ENCODE measurements at regions not wholly inside any gene's neighbourhood (a gene's known extent, or its start where the extent isn't known, plus 50 kb on each side); places are given as distances from the start of the nearest gene placed in this dataset.

DNA sequence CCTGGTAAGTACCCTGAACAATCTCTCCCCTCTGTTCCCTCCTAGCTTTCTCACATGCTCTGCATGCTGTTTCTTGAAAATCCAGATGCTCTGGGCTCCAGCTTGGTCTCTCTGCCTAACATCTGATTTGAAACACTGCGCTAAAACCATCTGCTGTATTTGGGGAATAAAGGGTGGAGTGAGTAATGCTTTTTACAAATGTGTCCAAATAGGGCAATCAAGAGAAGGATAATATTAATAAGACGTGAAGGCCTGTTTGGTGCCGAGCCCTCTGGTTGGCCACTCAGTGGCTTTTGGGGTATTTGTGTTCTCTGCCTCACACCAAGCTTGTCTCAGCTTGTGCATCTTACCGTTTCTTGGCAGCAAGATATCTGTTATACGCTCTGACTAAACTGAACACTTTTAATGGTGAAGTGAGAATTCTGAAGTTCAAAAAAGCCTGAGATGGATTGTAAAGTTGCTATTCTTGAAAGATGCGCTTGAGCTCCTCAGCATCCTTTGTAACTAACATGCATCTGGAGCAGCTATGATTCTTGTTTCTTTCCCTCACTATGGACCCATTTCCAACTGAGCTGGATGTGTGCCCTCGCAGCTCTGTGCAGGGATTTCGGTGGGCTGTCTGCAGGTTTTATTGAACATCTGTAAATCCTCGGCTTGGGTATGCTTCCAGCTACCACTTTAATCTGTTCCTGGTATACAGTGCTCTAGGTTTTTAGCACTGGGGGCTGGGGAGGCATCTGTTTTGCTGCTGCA lies 269.4 kb downstream of the RWDD3 start:
- TF ChIP-seq, protein P1, sequence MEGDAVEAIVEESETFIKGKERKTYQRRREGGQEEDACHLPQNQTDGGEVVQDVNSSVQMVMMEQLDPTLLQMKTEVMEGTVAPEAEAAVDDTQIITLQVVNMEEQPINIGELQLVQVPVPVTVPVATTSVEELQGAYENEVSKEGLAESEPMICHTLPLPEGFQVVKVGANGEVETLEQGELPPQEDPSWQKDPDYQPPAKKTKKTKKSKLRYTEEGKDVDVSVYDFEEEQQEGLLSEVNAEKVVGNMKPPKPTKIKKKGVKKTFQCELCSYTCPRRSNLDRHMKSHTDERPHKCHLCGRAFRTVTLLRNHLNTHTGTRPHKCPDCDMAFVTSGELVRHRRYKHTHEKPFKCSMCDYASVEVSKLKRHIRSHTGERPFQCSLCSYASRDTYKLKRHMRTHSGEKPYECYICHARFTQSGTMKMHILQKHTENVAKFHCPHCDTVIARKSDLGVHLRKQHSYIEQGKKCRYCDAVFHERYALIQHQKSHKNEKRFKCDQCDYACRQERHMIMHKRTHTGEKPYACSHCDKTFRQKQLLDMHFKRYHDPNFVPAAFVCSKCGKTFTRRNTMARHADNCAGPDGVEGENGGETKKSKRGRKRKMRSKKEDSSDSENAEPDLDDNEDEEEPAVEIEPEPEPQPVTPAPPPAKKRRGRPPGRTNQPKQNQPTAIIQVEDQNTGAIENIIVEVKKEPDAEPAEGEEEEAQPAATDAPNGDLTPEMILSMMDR (IDR thresholded peaks at IDR 0.05): no peak
- TF ChIP-seq EP300 (IDR thresholded peaks at IDR 0.05; ENCODE audit: low read depth): no peak
